ENCODE measurements at regions not wholly inside any gene's neighbourhood (a gene's known extent, or its start where the extent isn't known, plus 50 kb on each side); places are given as distances from the start of the nearest gene placed in this dataset.

DNA sequence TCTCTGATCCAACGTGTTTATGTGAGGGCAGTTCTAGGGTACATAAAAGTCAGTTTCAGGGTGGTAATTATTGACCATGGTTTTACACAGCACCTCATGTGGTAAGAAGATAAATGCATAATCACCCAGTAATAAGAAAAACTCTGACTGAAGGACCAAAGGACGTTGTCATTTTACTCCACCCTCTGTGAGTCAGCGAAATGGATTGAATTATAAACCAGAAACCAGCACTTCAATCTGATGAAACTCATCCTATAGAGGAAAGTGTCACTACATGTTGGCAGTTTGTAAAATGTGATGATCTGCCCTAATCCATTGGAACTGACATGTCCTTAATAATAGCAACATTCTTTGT is 406.8 kb downstream of the KLF5 start:
- DNase-seq (ENCODE audit: low read depth): no peak
- POLR2A ChIA-PET: no interaction called here
- TF ChIP-seq, protein P1, sequence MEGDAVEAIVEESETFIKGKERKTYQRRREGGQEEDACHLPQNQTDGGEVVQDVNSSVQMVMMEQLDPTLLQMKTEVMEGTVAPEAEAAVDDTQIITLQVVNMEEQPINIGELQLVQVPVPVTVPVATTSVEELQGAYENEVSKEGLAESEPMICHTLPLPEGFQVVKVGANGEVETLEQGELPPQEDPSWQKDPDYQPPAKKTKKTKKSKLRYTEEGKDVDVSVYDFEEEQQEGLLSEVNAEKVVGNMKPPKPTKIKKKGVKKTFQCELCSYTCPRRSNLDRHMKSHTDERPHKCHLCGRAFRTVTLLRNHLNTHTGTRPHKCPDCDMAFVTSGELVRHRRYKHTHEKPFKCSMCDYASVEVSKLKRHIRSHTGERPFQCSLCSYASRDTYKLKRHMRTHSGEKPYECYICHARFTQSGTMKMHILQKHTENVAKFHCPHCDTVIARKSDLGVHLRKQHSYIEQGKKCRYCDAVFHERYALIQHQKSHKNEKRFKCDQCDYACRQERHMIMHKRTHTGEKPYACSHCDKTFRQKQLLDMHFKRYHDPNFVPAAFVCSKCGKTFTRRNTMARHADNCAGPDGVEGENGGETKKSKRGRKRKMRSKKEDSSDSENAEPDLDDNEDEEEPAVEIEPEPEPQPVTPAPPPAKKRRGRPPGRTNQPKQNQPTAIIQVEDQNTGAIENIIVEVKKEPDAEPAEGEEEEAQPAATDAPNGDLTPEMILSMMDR (IDR thresholded peaks at IDR 0.05; ENCODE audit: insufficient read depth, low read depth, low read length): no peak
- H3K36me3 ChIP-seq (ENCODE audit: control insufficient read depth, insufficient read depth, low read length): no peaks in the 10 kb centered on the region
- no peak overlapping the region for H3K4me3 ChIP-seq (ENCODE audit: low read depth, low read length)
- H3K27me3 ChIP-seq (ENCODE audit: control insufficient read depth, insufficient read depth, low read length): no peaks in the 10 kb centered on the region
- CTCF ChIA-PET: no interaction called here

DNA sequence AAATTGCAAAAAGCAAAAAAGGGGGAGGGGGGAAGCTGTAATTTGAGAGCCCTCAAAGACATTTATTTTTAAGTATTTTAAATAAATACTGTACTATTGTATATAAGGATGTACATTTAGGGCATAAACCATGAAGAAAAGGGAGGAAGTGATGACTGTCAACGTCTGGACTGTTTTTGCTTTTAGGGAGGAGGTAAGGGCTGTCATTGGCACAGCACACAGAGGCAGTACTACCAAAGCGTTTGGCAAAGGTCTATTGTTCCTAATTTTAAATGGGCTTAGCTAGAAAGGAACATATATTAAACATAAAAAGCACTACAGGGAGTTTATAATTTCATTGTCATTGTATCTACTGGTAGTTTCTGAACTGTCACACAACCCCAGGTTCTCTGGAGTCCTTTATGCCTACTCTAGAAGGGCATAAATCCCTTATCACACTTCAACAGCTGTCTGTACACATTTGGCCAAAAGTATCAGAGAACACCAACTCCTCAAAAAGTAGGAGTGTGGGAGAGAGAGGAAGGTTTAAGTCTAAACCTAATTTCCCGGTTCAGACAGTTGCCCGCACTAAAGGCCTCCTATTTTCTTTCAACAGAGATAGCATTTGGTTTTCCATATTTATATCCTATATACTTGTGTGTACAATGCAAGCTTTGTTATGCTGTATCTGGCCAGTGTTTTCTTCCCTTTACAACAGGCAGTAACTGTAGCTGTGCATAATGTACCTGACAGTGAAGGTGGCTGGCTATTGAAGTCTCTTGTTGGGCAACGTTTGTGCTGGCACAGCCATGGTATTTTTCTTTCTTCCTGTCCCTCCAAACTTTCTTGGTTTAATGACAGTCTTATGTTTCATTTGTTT is 406.2 kb downstream of the KLF5 start:
- TF ChIP-seq, protein P1 (IDR thresholded peaks at IDR 0.05; ENCODE audit: insufficient read depth, low read depth, low read length): no peak
- Histone ChIP-seq H3K27me3 (ENCODE audit: control insufficient read depth, insufficient read depth, low read length) (no peaks in the 10 kb centered on the region), H3K36me3 (ENCODE audit: control insufficient read depth, insufficient read depth, low read length) (no peaks in the 10 kb centered on the region), H3K4me3 (ENCODE audit: low read depth, low read length) (no peak overlapping the region)
- no peak for DNase-seq (ENCODE audit: low read depth)
- POLR2A ChIA-PET: no interaction called here
- CTCF ChIA-PET: interaction anchor here (0.6 kb wide), 1 partner anchor 429 kb away, joined by 5 read pairs; no protein-coding TSS in a partner anchor

DNA sequence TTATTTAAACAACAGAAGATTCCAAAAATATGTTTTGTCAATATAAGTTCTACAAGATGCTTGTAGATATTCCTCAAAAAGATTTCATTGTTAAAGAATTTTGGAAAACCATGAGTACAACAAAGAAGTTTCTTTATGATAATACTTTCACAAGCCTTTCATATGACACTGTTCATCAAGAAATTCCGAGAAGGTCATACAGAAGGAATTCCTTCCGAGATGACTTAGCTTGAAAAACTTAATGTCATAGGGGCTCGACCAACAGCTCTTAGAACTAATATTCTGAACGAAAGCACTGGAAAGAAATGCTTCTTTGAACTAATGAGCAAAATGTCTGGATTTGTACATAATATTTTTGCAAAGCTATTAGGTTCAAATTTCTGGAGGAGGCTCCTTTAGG is 403.4 kb downstream of the KLF5 start:
- CTCF ChIA-PET: no interaction called here
- POLR2A ChIA-PET: no interaction called here
- H3K36me3 ChIP-seq (ENCODE audit: control insufficient read depth, insufficient read depth, low read length): no peaks in the 10 kb centered on the region
- TF ChIP-seq, protein P1 (IDR thresholded peaks at IDR 0.05; ENCODE audit: insufficient read depth, low read depth, low read length): no peak
- no peak for DNase-seq (ENCODE audit: low read depth)
- H3K27me3 ChIP-seq (ENCODE audit: control insufficient read depth, insufficient read depth, low read length): no peaks in the 10 kb centered on the region
- H3K4me3 ChIP-seq (ENCODE audit: low read depth, low read length): no peak overlapping the region

DNA sequence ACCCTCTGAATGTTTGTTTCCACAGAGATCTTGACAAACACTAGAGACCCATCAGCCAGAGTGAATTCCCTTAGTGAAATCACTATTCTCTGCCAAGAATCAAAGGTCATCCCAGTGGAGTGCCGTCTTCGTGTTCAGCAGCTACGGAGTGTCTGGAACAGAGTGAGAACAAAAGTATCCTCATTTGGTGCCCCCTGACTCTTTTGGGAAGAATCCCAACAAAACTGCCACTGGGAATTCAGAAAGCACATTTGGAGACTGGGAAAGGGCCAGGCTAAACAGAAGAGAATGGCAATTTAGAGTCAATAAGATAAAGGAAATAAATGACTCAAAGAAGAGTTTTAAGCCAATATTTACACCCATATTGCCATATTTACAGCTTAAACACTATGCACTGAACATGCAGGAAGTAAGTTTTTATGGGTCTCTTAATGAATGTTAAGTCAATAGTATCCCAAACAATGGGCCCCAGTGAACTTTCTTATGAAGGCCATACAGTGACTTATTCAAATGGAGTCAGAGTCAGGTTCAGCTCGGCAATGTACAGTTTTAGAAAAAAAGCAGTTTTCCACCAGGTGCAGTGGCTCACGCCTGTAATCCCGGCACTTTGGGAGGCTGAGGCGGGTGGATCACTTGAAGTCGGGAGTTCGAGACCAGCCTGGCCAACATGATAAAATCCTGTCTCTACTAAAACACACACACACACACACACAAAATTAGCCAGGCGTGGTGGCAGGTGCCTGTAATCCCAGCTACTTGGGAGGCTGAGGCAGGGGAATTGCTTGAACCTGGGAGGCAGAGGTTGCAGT is 392.6 kb downstream of the KLF5 start:
- POLR2A ChIA-PET: no interaction called here
- TF ChIP-seq, protein P1 (IDR thresholded peaks at IDR 0.05; ENCODE audit: insufficient read depth, low read depth, low read length): no peak
- H3K36me3 ChIP-seq (ENCODE audit: control insufficient read depth, insufficient read depth, low read length): no peaks in the 10 kb centered on the region
- DNase-seq (ENCODE audit: low read depth): no peak
- H3K27me3 ChIP-seq (ENCODE audit: control insufficient read depth, insufficient read depth, low read length): no peaks in the 10 kb centered on the region
- no peak overlapping the region for H3K4me3 ChIP-seq (ENCODE audit: low read depth, low read length)
- CTCF ChIA-PET: no interaction called here

DNA sequence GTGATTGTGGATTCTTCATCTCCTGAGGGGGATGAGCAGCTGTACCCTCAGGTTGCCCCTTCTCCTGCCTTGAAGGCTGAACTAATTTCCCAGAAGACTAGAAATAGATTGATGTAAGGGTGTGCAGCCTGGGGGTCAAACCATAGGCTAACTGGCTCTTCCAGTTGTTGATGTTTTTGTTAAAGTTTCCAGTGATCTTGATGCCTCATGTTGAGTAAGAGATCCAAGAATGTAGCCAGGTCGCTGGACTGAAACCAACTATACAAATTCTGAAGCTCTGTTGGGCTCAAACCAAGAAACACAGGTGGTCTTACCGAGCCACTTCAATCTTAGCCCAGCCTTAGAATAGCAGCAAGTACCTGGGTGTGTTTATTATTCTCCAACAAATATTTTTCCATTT is 391.8 kb downstream of the KLF5 start:
- no peak for DNase-seq (ENCODE audit: low read depth)
- CTCF ChIA-PET: no interaction called here
- Histone ChIP-seq H3K36me3 (ENCODE audit: control insufficient read depth, insufficient read depth, low read length) (no peaks in the 10 kb centered on the region), H3K4me3 (ENCODE audit: low read depth, low read length) (no peak overlapping the region), H3K27me3 (ENCODE audit: control insufficient read depth, insufficient read depth, low read length) (no peaks in the 10 kb centered on the region)
- POLR2A ChIA-PET: no interaction called here
- TF ChIP-seq, protein P1 (IDR thresholded peaks at IDR 0.05; ENCODE audit: insufficient read depth, low read depth, low read length): no peak
